ENCODE measurements at regions not wholly inside any gene's neighbourhood (a gene's known extent, or its start where the extent isn't known, plus 50 kb on each side); places are given as distances from the start of the nearest gene placed in this dataset.

GRCh38 chr12:62045211-62045610 is 215.0 kb upstream of the USP15 start:
- TF ChIP-seq, protein P1, sequence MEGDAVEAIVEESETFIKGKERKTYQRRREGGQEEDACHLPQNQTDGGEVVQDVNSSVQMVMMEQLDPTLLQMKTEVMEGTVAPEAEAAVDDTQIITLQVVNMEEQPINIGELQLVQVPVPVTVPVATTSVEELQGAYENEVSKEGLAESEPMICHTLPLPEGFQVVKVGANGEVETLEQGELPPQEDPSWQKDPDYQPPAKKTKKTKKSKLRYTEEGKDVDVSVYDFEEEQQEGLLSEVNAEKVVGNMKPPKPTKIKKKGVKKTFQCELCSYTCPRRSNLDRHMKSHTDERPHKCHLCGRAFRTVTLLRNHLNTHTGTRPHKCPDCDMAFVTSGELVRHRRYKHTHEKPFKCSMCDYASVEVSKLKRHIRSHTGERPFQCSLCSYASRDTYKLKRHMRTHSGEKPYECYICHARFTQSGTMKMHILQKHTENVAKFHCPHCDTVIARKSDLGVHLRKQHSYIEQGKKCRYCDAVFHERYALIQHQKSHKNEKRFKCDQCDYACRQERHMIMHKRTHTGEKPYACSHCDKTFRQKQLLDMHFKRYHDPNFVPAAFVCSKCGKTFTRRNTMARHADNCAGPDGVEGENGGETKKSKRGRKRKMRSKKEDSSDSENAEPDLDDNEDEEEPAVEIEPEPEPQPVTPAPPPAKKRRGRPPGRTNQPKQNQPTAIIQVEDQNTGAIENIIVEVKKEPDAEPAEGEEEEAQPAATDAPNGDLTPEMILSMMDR (IDR thresholded peaks at IDR 0.05; ENCODE audit: insufficient read depth, low read length, poor library complexity, severe bottlenecking): no peak
- no peak for TF ChIP-seq EZH2phosphoT487 (conservative IDR thresholded peaks at IDR 0.05; ENCODE audit: low read length)
